A673 (cell line): ENCODE measurements at regions not wholly inside any gene's neighbourhood (a gene's known extent, or its start where the extent isn't known, plus 50 kb on each side); places are given as distances from the start of the nearest gene placed in this dataset.

ENCODE experiments used
- CTCF ChIP-seq: fragments of 300-800, 200-600 bp; sonication (generic); conservative IDR thresholded peaks from 2 replicates; pipeline ENCODE4 v1.5.1; 2017; ENCODE audit warnings: low read depth, mild to moderate bottlenecking, antibody characterized with exemption, low read length, moderate library complexity, mixed read lengths
- EZH2 ChIP-seq: fragments of 200-600 bp; sonication (generic); IDR thresholded peaks from 2 replicates; pipeline ENCODE4 v1.6.1; 2017; ENCODE audit warnings: borderline replicate concordance, low read depth, mild to moderate bottlenecking, mixed read lengths, antibody characterized with exemption, low read length; ENCODE audit not compliant: poor library complexity, severe bottlenecking

DNA sequence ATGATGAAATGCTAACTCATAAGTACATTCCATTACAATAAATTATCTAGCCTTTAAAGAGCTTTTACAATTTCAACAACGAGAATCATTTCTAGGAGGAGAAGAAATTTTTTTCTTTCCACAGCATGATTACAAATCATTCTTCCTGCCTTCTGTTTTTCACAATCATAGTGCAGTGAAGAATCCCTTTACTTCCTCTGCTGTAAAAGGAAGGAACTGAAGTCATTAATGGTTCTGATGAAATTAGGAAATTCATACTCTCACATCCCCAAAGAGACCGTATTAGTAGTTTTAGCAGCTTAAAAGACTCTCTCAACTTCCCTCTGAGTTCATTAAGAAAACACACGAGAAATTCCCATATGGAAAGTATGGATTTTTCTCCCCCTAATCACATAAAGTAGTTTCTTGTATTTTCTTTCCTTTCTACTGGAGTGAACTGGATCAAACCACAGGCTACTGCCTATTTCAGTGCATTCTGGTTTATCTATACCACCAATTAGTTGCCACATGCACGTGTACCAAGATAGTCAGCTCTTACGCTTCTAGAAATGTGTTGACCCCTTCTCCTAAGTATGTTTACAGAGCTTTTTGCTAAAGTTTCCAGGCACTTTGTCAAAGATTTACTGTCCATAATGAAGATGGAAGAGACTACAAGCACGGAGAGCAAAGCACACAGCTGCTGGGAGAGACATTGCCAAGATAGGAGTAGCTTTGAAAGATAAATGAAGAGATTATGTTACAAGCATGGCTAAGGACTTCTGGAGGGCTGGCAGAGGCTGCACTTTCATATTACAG, 58.9 kb upstream of the KITLG start:
- TF ChIP-seq EZH2 (no peak), CTCF (no peak)
